HG03139 (cell line): ENCODE measurements at regions not wholly inside any gene's neighbourhood (a gene's known extent, or its start where the extent isn't known, plus 50 kb on each side); places are given as distances from the start of the nearest gene placed in this dataset.
"Not testable (repeated sequence)": the region's sequence is repeated elsewhere in the genome, so short reads cannot be mapped to it uniquely, and the experiment has no call there.

Source experiments
- ATAC-seq: cut with Tn5 transposase; IDR thresholded peaks from one replicate; pipeline ENCODE4 v1.9.1; 2021; ENCODE audit not compliant: unreplicated experiment

DNA sequence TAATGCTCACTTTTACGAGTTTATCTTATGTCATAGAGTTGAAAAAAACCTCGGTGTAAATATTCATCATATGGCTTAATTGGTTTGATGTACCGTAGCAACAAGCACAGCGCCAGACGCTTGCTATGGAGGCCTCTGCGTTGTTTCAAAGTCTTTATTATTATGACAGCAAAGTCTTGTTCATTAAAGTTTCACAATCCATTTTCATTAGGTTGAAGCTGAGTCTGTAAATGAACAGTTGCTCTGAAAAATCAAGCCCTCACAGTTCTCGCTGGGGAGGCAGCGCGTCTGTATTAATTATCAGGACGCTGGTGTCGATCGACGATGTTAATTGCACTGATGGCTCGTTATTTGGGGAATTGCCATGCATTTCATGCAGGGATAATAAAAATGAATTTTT is 185.6 kb downstream of the INSC start:
- ATAC-seq = no peak

DNA sequence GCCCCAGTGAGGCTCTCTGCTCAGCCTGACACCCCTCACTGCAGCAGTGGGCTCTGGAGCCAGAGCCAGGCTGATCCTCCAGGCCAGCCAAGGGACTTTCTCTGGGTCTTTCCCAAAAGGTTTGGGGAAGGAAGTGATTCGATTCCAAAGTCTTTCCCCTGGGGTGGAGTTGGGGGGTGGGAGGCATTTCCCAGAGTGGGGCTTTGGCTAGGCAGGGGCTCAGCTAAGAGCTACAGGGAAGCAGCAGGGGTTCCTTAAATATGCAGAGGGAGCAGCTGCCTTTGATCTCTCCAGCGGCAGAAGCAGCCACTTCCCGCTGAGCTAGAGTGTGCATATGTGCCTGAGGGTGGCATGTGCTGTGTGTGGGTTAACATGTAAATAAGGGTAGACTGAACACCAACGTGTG is 192.9 kb downstream of the INSC start:
- no peak for ATAC-seq

DNA sequence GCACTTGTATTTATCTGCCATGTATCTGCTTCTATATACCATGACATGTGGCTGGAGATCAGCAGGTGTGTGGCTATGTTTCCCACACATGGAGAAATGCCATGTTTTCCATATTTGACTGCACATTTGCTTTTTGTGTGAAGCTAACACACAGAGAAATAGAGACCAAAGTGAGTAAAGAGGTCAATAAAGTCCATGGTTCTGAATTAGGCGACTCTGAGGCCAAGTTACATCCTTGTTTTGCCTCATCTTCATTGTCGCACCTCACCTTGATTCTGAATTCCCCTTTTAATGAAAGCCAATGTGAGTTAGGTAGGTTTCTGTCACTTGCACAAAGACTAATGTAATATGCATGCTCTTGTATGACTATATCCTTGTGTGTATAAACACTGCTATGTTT is 194.1 kb downstream of the INSC start:
- no peak for ATAC-seq

DNA sequence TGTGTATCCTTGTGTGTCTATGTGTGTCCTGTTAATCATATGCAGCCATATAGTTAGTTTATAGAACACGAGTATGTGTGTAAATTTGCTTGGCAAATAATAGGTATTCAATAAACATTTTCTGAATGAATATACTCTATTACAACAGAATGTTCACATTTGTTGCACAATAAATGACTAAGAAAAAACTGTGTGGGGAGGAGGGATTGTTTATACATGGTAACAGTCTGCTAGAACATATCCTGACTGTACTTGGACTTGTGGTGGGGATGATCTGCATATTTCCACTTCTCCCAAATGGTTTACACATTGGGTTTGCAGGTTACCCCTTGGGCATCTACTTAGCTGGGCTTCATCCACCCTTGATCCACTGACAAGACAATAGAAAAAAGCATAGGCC is 194.6 kb downstream of the INSC start:
- ATAC-seq = no peak

DNA sequence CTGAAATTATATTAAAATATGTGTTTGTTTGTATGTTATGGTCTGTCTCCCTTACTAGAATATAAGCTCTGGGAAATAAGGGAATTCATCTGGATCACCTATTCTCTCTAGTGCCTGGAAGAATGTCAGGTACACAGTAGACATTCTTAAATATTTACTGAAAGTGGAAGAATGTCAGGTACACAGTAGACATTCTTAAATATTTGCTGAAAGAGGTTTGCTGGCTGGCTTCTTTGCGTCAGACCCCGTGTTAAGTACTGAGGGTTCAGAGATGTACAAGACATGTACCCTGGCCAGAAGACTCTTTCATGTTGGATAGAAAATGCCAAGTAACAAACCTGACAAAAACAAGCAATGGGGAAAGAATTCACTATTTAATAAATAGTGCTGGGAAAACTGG is 199.1 kb downstream of the INSC start:
- ATAC-seq = no peak

DNA sequence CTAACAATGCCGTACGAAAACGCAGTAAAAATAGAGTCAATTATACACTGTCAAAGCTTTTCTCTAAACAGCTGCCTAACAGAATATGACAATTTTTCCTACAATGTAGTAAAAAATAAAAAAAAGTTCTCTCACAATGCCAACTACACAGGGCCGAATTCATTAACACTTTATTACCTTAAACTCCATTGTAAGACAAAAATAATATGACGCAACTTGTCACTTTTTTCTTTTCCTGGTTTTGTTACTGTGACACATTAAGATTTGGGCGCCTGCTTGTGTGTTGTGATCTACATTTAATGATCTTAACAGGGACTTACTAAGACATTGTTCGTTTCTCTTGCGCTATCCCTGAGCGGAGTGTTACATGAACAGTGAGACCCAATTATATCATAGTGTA is 204.1 kb downstream of the INSC start:
- no peak for ATAC-seq

DNA sequence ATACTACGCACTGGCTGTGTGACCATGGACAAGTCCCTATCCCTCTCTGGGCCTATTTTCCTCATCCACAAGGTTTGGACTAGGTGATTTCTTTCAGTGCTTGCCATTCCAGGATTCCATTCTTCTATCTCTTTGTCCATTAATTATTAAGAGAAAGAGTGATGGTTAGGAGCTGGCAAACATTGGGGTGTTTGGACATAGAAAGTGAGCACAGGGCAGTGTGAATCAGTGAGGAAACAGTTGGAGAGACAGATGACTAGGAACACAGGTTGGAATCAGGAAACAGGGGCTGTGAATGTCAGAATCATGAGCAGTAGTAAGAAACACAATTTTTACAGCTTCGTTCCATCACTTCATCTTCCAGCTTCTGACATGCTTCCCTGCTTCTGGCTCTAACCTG is 211.8 kb downstream of the INSC start:
- ATAC-seq = no peak

DNA sequence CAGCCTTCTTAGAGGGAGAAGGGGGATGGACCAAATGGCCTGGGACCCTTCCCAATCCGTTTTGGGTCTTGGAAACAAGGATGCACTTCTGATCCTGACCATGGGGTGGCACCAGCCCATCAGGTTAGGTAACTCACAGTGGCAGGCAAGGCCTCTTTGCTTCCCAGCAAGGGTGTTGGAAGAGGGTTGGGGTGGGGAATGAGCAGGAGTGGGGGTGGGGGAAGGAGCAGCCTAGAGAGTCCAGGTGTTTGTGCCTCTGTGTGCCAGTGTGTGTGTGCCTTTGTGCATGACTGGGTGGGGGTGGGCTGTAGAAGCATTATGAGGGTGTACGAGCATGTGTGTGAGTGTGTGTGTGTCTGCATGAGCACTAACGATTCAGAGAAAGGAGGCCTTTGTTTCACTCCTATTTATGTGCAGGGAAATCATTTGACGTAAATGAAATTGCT is 213.1 kb downstream of the INSC start:
- no peak for ATAC-seq

DNA sequence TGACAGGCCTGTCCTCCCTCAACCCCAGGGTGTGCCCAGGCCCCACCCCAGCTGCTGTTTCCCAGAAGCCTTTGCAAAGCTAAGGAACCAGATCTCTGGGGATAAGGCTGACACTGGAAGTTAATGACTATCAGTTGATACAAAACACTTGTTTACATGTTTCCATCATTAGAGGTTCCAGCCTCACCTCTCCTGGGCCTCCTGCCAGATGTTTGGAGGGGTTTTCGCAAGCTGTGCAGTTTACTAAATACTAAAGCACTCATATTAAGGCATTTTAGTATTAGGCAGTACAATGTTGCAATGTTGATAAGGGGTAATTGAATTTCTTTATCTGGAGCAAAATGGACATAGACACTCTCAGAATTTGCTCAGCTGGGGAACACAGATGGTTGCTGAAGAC is 218.7 kb downstream of the INSC start:
- no peak for ATAC-seq

DNA sequence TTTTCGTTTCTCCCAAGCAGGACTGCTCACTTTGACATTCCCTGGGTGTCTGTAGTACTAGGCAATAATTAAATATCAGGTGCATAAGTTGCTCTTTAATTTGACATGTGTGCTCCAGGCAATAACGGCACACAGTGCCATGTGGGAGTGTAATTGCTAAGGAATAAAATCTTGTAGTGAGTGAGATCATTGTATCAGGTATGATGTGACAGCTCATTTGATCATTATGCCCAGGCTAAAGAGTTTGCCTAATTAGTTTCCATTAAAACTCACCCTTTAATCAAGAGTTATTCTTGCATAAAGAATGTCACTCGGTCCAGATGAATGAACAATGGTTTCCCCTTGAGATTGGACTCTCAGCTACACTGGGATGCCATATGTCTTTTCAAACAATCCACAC is 220.0 kb downstream of the INSC start:
- ATAC-seq = no peak

DNA sequence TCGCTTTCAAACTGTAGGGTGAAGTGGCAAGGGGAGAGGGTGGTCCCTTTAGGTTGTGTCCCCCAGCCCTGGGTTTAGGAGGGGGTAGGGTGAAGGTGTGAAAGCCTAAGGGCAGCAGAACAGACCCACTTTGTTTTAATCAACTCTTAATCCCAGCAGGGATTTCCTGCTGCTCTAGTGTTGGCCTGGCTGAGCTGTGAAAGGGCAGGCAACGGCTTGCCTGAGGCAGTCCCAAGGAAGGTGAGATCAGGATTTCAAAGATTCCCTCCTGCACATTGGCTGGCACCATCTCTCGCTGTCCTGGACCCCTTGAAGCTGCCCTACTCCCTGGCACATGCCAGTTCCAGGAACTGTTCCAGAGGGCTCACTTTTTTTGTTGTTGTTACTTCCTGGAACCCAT is 221.3 kb downstream of the INSC start:
- no peak for ATAC-seq

DNA sequence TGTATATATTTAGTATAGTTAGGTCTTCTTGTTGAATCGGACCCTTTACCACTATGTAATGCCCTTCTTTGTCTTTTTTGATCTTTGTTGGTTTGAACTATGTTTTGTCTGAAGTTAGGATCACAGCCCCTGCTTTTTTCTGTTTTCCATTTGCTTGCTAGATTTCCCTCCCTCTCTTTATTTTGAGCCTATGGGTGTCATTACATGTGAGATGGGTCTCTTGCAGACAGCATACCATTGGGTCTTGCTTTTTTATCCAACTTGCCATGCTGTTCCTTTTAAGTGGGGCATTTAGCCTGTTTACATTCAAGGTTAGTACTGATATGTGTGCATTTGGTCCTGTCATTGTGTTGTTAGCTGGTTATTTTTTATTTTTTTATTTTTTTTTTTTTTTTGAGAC is 224.6 kb downstream of the INSC start:
- no peak for ATAC-seq

DNA sequence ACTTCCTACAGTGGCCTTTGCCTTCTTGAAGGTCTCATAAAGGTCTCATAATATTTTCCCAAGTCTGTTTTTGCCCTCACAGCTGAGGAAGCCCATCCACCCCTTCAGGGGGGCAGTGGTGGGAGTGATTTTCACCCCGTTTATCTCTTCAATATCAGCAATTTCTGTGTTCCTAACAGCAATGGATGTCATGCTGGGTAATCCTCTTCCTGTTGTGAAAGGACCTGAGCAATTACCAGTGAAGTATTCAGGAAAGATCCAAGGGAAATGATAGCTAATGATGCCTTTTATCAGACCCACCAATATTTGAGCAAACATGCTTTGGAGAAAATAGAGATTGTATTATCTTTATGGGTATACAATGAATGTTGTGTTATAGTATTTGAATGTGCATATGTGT is 226.9 kb downstream of the INSC start:
- ATAC-seq = no peak

DNA sequence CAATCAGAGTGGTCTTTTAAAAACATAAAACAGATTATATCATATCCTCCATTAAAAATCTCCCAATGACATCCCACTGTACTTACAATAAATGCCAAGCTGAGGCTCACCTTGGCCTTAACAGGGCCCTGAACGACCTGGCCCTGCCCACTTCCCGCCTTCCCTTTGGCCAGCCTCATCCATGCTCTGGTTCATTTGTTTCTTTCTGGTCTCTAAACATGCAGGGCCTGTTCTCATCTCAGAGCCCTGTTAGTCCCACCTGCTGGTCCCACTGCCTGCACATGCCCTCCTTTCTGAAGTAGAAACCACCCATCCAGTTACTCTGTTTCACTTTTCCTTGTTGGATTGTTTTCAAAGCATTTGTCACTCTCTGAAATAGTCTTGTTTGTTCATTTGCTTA is 227.4 kb downstream of the INSC start:
- ATAC-seq = no peak

DNA sequence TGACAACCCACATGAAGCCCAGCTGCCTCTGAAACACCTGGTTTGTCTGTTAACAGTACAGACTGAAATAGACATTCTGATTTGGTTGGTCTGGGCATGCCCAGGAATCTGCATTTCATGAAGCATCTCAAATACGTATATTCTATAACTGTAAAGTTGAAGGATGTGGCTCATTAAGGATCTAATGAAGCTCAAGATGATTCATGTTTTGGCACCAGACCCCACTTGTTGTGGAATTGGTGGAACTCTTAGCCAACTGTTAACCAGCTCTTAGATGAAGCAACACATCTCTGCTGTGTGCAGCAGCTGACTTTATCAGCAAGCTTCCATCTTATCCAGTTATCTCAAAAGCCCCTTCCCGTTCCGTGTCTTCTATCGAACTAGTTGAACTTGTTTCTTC is 232.2 kb downstream of the INSC start:
- no peak for ATAC-seq

DNA sequence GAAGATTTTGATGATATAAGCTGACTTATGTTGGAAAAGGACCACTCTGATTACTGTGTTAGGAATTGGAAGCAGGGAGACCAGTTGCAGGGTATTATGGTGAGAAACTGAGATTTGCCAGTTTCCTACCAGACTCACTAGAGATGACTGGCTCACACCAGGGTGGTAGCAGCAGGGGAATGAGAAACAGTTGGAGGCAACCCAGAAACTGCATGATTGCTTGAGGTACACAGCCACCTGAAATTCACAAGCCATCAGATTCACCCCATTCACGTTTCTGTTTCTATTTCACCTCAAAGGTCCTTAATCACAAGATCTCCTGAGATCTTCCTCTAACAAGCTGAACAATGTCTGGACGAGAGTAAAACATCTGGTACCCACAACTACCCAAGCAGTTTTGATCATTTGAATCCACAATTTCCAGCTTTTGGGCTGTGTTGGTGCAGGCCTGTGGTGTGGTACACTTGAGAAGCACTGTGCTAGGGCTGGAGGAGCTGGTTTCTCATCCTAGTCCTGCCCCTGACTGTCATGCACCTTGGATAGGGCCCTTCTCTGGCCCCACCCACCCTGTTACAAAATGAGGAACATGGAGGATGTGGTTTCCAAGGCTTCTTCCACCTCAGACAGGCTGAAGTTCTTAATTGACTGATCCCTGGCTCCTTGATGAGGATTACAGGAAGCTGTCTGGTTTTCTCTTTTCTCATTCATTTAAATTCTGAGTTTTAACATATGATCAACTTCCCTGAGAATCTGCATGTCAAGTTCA is 233.4 kb downstream of the INSC start:
- ATAC-seq = no peak

DNA sequence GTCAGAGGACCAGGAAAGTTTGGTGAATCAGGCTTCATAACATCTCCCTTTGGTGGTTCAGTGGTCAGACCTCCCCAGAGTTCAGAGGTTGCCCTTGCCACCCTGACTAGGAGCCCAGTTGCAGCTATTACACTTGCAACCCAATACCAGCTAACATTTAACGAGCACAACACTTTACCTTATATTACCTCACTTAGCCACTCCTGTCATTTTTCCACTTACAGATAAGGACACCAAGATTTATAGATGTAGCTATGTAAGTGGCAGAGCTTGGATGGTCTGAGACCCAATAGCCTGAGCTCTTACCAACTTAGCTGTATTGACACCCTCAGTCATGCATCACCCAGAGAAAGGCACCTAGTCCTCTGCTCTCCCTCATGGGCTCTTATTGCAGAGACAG is 234.7 kb downstream of the INSC start:
- ATAC-seq = no peak

DNA sequence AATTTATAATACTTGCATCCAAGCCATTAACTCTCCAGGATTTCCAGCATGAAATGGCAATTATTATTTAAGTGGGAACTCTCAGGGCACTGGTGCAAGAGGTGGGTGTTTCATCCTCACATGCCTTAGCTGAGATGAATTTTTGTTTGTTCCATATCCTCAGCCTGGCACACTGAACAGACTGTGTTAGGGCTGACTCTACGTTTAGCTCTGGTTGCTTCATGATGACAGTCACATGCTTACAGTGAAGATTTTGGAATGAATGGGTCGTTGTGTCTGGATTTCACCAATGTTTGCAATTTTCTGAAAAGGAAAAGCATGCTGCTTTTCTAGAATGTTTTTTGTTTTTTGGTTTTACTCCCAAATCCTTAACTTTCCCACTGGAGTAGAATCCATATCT is 246.6 kb downstream of the INSC start:
- ATAC-seq = no peak

DNA sequence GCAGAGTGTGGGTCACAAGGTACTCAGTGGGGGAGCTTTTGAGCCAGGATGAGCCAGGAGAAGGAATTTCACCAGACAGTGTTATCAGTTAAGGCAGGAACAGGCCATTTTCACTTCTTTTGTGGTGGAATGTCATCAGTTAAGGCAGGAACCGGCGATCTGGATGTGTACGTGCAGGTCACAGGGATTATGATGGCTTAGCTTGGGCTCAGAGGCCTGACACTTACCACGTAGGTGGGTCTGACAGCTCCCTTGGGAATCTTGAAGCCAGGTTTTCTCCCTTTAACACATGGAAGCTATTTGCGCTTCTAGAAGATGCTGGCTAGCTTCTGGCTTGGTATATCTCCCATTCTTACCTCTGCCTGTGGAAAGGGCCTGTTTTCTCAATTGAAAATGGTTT is 250.6 kb downstream of the INSC start:
- ATAC-seq = not testable (repeated sequence)

DNA sequence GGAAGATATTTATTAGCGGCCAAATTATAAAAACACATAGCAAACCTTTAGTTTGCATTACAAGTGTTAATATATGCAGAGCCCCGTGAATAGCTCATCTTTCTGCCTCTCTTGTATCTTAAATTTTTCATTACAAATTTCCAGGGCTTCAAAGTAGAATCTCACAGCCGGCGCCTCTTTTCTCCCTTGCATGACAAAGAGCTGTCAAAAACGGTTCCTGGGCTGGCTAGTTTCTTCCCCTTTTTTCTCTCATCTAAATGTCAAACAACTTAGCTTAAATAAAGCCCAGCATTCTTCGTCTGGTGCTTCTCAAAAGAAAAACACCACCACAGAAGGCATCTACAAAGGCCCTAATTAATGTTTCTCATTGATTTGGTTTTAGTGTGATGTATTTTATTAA is 253.0 kb downstream of the INSC start:
- no peak for ATAC-seq

DNA sequence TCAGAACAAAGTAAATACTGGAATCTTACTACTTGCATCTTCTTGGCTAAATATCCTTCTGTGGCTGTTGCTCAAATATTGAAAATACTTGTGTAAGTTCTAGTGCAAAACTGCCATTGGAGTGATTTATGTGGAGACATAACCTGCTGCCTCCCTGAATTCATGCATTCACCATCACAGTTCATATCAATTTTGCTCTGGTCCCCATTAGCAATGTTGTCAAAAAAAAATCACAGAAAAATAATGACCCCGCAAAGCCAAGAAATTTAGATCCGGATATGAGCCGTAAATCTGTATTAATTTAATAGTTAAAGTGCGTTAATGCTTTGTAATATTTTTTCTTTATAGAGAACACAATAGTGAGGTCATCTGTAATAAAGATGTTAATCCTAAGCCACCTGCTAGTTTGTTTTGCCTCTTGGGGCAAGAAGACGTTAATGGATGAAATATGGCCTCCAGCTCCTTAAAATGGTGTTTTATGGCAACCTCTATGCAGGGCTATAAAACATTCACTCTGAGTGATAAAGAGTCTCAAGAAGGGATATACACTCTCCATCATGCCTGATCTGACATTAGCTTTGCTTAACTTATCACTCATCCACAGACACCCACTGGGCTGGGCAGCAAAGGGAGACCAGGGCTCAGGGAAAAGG is 255.9 kb downstream of the INSC start:
- ATAC-seq = no peak

DNA sequence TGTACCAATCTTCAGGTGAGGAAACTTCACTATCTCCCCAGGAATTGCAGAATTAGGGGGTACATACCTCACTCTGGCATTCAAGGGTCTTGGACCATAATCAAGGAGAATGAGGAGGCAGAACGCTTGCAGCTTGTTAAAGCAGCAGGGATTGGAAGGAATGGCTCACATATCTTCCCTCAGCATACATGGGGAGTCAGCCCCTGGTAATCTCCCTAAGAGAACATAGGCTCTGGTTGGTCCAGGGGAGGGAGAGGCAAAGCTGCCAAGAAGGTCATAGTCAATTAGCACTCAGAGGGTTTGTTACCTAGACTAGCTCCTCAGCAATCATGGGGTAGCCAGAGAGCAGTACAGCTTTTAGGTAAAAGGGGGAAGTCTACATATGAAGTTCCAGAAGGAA is 256.8 kb downstream of the INSC start:
- no peak for ATAC-seq

DNA sequence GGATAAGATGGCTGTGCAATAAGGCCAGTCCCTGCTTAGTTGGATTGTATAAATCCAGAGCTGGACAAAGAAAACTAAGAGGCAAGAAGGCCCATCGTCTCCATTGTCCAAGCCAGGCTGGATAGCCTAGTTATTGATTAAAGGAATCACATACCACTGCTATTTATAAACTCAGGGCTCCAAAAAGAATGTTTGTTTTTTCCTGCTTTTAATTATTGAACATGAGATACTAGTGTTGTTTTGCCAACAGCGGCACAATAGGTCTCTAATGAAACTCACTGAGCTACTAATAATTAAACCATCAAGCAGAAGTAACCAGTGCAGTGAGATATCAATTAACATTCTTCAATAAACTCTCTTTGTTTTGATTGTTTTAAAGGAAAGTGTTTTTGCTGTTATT is 259.7 kb downstream of the INSC start:
- ATAC-seq = no peak
